ENCODE measurements at regions not wholly inside any gene's neighbourhood (a gene's known extent, or its start where the extent isn't known, plus 50 kb on each side); places are given as distances from the start of the nearest gene placed in this dataset.

- TF ChIP-seq ZFX (IDR thresholded peaks at IDR 0.05): no peak
- TF ChIP-seq, protein P1, sequence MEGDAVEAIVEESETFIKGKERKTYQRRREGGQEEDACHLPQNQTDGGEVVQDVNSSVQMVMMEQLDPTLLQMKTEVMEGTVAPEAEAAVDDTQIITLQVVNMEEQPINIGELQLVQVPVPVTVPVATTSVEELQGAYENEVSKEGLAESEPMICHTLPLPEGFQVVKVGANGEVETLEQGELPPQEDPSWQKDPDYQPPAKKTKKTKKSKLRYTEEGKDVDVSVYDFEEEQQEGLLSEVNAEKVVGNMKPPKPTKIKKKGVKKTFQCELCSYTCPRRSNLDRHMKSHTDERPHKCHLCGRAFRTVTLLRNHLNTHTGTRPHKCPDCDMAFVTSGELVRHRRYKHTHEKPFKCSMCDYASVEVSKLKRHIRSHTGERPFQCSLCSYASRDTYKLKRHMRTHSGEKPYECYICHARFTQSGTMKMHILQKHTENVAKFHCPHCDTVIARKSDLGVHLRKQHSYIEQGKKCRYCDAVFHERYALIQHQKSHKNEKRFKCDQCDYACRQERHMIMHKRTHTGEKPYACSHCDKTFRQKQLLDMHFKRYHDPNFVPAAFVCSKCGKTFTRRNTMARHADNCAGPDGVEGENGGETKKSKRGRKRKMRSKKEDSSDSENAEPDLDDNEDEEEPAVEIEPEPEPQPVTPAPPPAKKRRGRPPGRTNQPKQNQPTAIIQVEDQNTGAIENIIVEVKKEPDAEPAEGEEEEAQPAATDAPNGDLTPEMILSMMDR (conservative IDR thresholded peaks at IDR 0.05): no peak
Observed at GRCh38 chr18:24770311-24771024, 310.0 kb downstream of the HRH4 start.

GRCh38 chr18:24771300-24771699, 310.9 kb downstream of the HRH4 start:
- TF ChIP-seq ZFX (IDR thresholded peaks at IDR 0.05): no peak
- TF ChIP-seq, protein P1 (conservative IDR thresholded peaks at IDR 0.05): no peak

More at GRCh38 chr18:24770311-24771024, 310.0 kb downstream of the HRH4 start:
- no peak overlapping the region for H3K27ac ChIP-seq

DNA sequence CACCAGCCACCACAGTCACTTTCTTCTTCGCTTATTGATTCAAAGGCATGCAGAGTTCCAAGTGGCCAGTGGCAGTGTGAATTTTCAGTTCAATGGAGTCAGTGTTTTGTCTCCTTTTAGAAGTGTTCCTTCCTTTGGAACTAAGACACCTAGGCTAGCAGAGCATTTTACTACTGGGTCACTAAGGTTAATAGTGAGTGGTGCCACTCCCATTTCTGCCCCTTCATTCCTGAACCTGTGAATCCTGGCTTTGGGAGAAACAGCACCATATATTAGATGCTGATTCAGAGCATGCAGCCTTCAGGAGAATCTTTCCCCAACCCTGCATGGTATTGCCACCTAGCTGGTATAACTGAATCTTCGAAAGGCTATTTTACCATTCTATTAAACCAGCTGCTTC, 312.7 kb downstream of the HRH4 start:
- TF ChIP-seq, protein P1 (conservative IDR thresholded peaks at IDR 0.05): no peak
- TF ChIP-seq ZFX (IDR thresholded peaks at IDR 0.05): no peak
- no peak overlapping the region for H3K27ac ChIP-seq

More at GRCh38 chr18:24771300-24771699, 310.9 kb downstream of the HRH4 start:
- no peak overlapping the region for H3K27ac ChIP-seq

GRCh38 chr18:24776019-24776418, 315.6 kb downstream of the HRH4 start:
- TF ChIP-seq, protein P1 (conservative IDR thresholded peaks at IDR 0.05): no peak
- TF ChIP-seq ZFX (IDR thresholded peaks at IDR 0.05): no peak
- H3K27ac ChIP-seq: no peak overlapping the region

GRCh38 chr18:24778810-24779418, 318.5 kb downstream of the HRH4 start:
- H3K27ac ChIP-seq: no peak overlapping the region
- no peak for TF ChIP-seq ZFX (IDR thresholded peaks at IDR 0.05)
- TF ChIP-seq, protein P1 (conservative IDR thresholded peaks at IDR 0.05): no peak

- TF ChIP-seq, protein P1 (conservative IDR thresholded peaks at IDR 0.05): no peak
- no peak for TF ChIP-seq ZFX (IDR thresholded peaks at IDR 0.05)
Observed at GRCh38 chr18:24782566-24782965, 322.1 kb downstream of the HRH4 start.

GRCh38 chr18:24785019-24785418, 324.6 kb downstream of the HRH4 start:
- H3K27ac ChIP-seq: no peak overlapping the region
- TF ChIP-seq, protein P1 (conservative IDR thresholded peaks at IDR 0.05): no peak
- TF ChIP-seq ZFX (IDR thresholded peaks at IDR 0.05): no peak

More at GRCh38 chr18:24782566-24782965, 322.1 kb downstream of the HRH4 start:
- H3K27ac ChIP-seq: no peak overlapping the region
